ENCODE measurements at regions not wholly inside any gene's neighbourhood (a gene's known extent, or its start where the extent isn't known, plus 50 kb on each side); places are given as distances from the start of the nearest gene placed in this dataset.

DNA sequence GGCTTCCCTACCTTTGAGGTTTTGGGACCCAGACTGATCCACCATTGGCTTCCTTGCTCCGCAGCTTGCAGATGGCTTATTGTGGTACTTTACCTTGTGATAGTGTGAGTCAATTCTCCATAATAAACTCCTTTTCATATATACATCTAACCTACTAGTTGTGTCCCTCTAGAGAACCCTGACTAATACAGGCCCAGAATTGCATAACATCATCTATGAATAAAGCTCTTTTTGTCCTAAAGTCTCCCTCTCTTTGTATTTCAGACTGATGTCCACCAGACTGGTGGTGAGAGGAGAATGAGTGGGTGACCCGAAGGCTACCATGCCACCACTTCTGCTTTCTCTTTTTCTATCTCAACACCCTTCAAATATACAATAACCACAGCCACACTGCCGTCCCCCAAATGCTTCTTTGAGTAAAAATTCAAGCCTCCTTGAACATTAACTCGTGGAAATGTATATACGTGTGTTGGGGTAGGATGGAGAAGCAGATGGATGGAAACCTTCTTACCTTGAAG is 265.7 kb downstream of the PTBP2 start:
- POLR2A ChIA-PET = no interaction called here
- TF ChIP-seq ELF1 (IDR thresholded peaks at IDR 0.05; ENCODE audit: borderline replicate concordance, low read depth) (no peak), EZH2phosphoT487 (IDR thresholded peaks at IDR 0.05; ENCODE audit: borderline replicate concordance) (no peak)
- RAD21 ChIA-PET (ENCODE audit: low non-redundant PET in 1 of 2, low total read pairs in 2 of 2, uncharacterized antibody in 2 of 2, unreplicated experiment in 2 of 2) = no interaction called here
- no peak overlapping the region for H3K27ac ChIP-seq (ENCODE audit: low read depth, low read length)
- no peaks in the 10 kb centered on the region for H3K79me2 ChIP-seq (ENCODE audit: insufficient read depth, low read length)
- H3K9me2 ChIP-seq (ENCODE audit: insufficient read depth) = no peaks in the 10 kb centered on the region
- H2AFZ ChIP-seq (ENCODE audit: low read depth, low read length, poor library complexity, severe bottlenecking) = no peak overlapping the region
- H4K20me1 ChIP-seq (ENCODE audit: insufficient read depth) = no peaks in the 10 kb centered on the region
- H3K4me3 ChIP-seq (replicated peaks in 1 of 2; ENCODE audit: low read depth in 1 of 2, low read length in 2 of 2) = no peak overlapping the region
- no peaks in the 10 kb centered on the region for H3K9me3 ChIP-seq (ENCODE audit: control insufficient read depth in 1 of 2, insufficient read depth in 1 of 2, low read depth in 1 of 2, low read length in 2 of 2)
- no peaks in the 10 kb centered on the region for H3K36me3 ChIP-seq (ENCODE audit: control insufficient read depth in 1 of 2, insufficient read depth in 2 of 2, low read length in 2 of 2)
- no peaks in the 10 kb centered on the region for H3K4me1 ChIP-seq (ENCODE audit: control insufficient read depth in 1 of 2, insufficient read depth in 2 of 2, low read length in 2 of 2)
- no TSS peak for BruUV-seq (replicated peaks)
- CTCF ChIA-PET = no interaction called here
- H3K9ac ChIP-seq (ENCODE audit: low read length) = no peak overlapping the region
- intact Hi-C loops (cut with micrococcal nuclease) = no loop called here
- H3K27me3 ChIP-seq (ENCODE audit: insufficient read depth, low read length) = no peaks in the 10 kb centered on the region
- DNase-seq (ENCODE audit: low read depth, low spot score) = no peak
- no peak overlapping the region for H3K4me2 ChIP-seq (ENCODE audit: low read length)
- no peak for ATAC-seq

DNA sequence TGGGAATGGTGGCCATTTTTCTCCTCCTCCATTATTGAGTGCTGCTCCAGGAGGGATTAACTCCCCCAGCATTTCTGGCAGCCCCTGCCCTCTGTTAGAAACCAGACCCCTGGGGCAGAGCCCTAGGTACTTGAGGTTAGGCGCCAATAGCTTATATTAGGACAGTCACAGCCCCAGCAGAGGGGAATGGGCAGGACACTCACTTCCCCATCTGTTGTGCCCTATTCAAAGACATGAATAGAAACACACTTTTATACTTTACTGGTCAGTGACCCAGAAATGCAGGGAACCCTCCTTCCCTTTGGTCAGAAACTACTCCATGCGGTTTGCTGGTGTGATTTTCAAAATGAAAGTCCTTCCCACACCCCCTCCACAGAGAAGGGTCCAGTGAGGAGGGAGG is 267.7 kb downstream of the PTBP2 start:
- Histone ChIP-seq H3K4me3 (replicated peaks in 1 of 2; ENCODE audit: low read depth in 1 of 2, low read length in 2 of 2) (no peak overlapping the region), H2AFZ (ENCODE audit: low read depth, low read length, poor library complexity, severe bottlenecking) (no peak overlapping the region), H3K27ac (ENCODE audit: low read depth, low read length) (no peak overlapping the region), H3K9ac (ENCODE audit: low read length) (no peak overlapping the region), H3K9me2 (ENCODE audit: insufficient read depth) (no peaks in the 10 kb centered on the region), H3K36me3 (ENCODE audit: control insufficient read depth in 1 of 2, insufficient read depth in 2 of 2, low read length in 2 of 2) (no peaks in the 10 kb centered on the region), H3K4me1 (ENCODE audit: control insufficient read depth in 1 of 2, insufficient read depth in 2 of 2, low read length in 2 of 2) (no peaks in the 10 kb centered on the region), H3K79me2 (ENCODE audit: insufficient read depth, low read length) (no peaks in the 10 kb centered on the region), H3K27me3 (ENCODE audit: insufficient read depth, low read length) (no peaks in the 10 kb centered on the region), H3K4me2 (ENCODE audit: low read length) (no peak overlapping the region), H3K9me3 (ENCODE audit: control insufficient read depth in 1 of 2, insufficient read depth in 1 of 2, low read depth in 1 of 2, low read length in 2 of 2) (no peaks in the 10 kb centered on the region), H4K20me1 (ENCODE audit: insufficient read depth) (no peaks in the 10 kb centered on the region)
- ChIA-PET POLR2A (no interaction called here), CTCF (no interaction called here), RAD21 (ENCODE audit: low non-redundant PET in 1 of 2, low total read pairs in 2 of 2, uncharacterized antibody in 2 of 2, unreplicated experiment in 2 of 2) (no interaction called here)
- ATAC-seq (no peak), DNase-seq (ENCODE audit: low read depth, low spot score) (no peak)
- no peak for TF ChIP-seq TCF7L2 (IDR thresholded peaks at IDR 0.05; ENCODE audit: borderline replicate concordance, extremely low read depth, insufficient read depth, insufficient read length)
- TF ChIP-seq ELF1 (IDR thresholded peaks at IDR 0.05; ENCODE audit: borderline replicate concordance, low read depth) = no peak
- no peak for TF ChIP-seq SIN3A (IDR thresholded peaks at IDR 0.05; ENCODE audit: low read depth)
- TF ChIP-seq SRF (IDR thresholded peaks at IDR 0.05; ENCODE audit: low read depth) = no peak
- no peak for TF ChIP-seq YY1 (IDR thresholded peaks at IDR 0.05; ENCODE audit: extremely low read depth, insufficient replicate concordance, low read depth, low read length)
- TF ChIP-seq, protein P1, sequence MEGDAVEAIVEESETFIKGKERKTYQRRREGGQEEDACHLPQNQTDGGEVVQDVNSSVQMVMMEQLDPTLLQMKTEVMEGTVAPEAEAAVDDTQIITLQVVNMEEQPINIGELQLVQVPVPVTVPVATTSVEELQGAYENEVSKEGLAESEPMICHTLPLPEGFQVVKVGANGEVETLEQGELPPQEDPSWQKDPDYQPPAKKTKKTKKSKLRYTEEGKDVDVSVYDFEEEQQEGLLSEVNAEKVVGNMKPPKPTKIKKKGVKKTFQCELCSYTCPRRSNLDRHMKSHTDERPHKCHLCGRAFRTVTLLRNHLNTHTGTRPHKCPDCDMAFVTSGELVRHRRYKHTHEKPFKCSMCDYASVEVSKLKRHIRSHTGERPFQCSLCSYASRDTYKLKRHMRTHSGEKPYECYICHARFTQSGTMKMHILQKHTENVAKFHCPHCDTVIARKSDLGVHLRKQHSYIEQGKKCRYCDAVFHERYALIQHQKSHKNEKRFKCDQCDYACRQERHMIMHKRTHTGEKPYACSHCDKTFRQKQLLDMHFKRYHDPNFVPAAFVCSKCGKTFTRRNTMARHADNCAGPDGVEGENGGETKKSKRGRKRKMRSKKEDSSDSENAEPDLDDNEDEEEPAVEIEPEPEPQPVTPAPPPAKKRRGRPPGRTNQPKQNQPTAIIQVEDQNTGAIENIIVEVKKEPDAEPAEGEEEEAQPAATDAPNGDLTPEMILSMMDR (IDR thresholded peaks at IDR 0.05 in 2 of 3, conservative IDR thresholded peaks at IDR 0.05 in 1 of 3; ENCODE audit: borderline replicate concordance in 1 of 3, insufficient read depth in 1 of 3, low read depth in 2 of 3, low read length in 2 of 3) = no peak
- no peak for TF ChIP-seq EZH2 (IDR thresholded peaks at IDR 0.05)
- TF ChIP-seq, protein P2, sequence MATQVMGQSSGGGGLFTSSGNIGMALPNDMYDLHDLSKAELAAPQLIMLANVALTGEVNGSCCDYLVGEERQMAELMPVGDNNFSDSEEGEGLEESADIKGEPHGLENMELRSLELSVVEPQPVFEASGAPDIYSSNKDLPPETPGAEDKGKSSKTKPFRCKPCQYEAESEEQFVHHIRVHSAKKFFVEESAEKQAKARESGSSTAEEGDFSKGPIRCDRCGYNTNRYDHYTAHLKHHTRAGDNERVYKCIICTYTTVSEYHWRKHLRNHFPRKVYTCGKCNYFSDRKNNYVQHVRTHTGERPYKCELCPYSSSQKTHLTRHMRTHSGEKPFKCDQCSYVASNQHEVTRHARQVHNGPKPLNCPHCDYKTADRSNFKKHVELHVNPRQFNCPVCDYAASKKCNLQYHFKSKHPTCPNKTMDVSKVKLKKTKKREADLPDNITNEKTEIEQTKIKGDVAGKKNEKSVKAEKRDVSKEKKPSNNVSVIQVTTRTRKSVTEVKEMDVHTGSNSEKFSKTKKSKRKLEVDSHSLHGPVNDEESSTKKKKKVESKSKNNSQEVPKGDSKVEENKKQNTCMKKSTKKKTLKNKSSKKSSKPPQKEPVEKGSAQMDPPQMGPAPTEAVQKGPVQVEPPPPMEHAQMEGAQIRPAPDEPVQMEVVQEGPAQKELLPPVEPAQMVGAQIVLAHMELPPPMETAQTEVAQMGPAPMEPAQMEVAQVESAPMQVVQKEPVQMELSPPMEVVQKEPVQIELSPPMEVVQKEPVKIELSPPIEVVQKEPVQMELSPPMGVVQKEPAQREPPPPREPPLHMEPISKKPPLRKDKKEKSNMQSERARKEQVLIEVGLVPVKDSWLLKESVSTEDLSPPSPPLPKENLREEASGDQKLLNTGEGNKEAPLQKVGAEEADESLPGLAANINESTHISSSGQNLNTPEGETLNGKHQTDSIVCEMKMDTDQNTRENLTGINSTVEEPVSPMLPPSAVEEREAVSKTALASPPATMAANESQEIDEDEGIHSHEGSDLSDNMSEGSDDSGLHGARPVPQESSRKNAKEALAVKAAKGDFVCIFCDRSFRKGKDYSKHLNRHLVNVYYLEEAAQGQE (IDR thresholded peaks at IDR 0.05; ENCODE audit: low read depth) = no peak
- TF ChIP-seq SP1 (IDR thresholded peaks at IDR 0.05; ENCODE audit: low read depth) = no peak
- TF ChIP-seq CEBPB (IDR thresholded peaks at IDR 0.05; ENCODE audit: low read depth) = no peak
- TF ChIP-seq RAD21 (IDR thresholded peaks at IDR 0.05; ENCODE audit: low read depth) = no peak
- TF ChIP-seq ZNF274 (IDR thresholded peaks at IDR 0.05; ENCODE audit: low read depth, low read length) = no peak
- no peak for TF ChIP-seq POLR2AphosphoS5 (IDR thresholded peaks at IDR 0.05; ENCODE audit: low read depth, low read length)
- no peak for TF ChIP-seq EZH2phosphoT487 (IDR thresholded peaks at IDR 0.05; ENCODE audit: borderline replicate concordance)
- no peak for TF ChIP-seq FOSL1 (IDR thresholded peaks at IDR 0.05; ENCODE audit: low read depth)
- no peak for TF ChIP-seq CBX3 (IDR thresholded peaks at IDR 0.05; ENCODE audit: low read depth)
- TF ChIP-seq POLR2A (IDR thresholded peaks at IDR 0.05; ENCODE audit: borderline replicate concordance, extremely low read depth, insufficient read depth, insufficient read length) = no peak
- intact Hi-C loops (cut with micrococcal nuclease) = no loop called here
- BruUV-seq (replicated peaks) = no TSS peak

Data from HCT116 (cell line).